ENCODE measurements at regions not wholly inside any gene's neighbourhood (a gene's known extent, or its start where the extent isn't known, plus 50 kb on each side); places are given as distances from the start of the nearest gene placed in this dataset.
A peak's percentile ranks its signal among the peaks of the same experiment; 100 is the strongest.

DNA sequence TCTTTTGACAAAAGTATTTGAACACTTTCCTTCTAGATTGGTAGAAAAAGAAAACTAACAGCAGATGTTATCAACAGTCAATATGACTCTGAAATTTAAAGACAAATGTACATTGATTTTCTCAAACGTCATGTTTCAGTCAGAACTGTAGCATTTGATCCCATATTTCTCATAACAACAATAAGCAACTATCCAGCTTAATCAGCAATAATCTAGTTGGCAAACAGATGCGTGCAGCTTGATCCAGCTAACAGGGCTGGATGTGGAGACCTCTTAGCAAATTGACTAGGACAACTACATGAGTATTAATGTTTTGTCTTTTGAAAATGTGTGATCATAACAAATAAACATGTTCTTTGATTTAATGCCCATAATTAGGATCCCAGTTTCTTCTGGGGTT lies 94.0 kb upstream of the STT3B start:
- DNase-seq (ENCODE audit: low read depth in 2 of 3, low spot score in 2 of 3) = no peak

DNA sequence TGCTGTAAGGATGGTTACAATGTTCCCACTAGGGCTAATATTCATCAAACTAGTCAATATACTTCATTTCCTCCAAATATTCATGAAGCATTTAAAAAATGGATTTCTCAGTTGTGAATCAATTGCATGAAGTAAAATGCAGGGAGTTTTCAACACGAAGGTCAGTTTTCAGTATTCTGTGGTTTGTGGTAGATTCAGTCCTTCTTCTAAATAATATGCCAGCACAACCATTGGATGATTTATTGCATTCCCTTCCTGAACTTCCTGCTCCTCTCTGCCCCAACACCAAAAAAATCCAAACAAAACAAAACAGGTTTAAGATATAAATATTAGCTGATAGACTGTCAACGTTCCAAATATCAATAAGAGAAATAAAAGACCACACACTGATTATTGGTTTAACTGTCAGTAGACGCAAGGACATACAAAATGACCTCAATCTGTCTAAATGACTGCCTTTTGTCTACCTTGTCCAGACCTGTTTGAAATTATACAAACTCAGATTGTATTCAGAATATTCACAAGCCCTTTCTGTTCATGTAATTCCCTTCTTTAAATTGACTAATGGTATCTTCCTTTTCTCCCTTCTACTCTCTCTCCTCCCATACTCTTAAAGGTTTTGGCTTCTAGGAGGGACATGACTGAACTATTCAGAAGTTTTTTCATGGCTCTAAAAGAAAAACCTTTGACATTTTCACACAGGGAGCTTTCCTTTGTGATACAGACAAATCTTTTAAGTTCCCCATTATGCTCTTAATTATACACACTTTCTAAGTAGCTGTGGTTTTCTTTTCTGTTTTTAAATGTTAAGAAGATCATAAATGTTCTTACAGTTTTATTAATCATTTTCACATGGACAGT lies 92.6 kb upstream of the STT3B start:
- peak in 1 of 3 donors; percentile 45 for DNase-seq (ENCODE audit: low read depth in 2 of 3, low spot score in 2 of 3)

GRCh38 chr3:31440878-31441277 lies 91.8 kb upstream of the STT3B start:
- no peak for DNase-seq (ENCODE audit: low read depth in 2 of 3, low spot score in 2 of 3)

GRCh38 chr3:31442755-31443154 lies 90.0 kb upstream of the STT3B start:
- no peak for DNase-seq (ENCODE audit: low read depth in 2 of 3, low spot score in 2 of 3)

- DNase-seq (ENCODE audit: low read depth in 2 of 3, low spot score in 2 of 3) = no peak
Observed at GRCh38 chr3:31444220-31445142, 88.2 kb upstream of the STT3B start.

DNA sequence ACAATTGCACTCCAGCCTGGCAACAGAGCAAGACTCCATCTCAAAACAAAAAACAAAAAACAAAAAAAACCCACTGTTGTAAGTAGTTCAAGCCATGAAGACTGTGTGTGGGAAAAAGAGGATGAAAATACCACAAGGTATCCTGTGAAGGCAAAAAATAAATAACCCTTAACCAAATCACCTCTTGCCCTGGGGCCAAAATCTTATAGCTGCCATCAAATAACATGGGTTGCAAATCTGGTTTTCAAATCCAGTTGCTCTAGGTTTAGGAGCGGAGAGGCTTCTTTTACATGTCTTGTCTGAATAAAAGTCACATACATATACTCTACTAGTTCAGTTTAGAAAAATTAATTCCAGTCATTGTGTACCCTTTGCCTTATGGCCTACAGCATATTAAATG lies 87.0 kb upstream of the STT3B start:
- DNase-seq (ENCODE audit: low read depth in 2 of 3, low spot score in 2 of 3) = no peak

DNA sequence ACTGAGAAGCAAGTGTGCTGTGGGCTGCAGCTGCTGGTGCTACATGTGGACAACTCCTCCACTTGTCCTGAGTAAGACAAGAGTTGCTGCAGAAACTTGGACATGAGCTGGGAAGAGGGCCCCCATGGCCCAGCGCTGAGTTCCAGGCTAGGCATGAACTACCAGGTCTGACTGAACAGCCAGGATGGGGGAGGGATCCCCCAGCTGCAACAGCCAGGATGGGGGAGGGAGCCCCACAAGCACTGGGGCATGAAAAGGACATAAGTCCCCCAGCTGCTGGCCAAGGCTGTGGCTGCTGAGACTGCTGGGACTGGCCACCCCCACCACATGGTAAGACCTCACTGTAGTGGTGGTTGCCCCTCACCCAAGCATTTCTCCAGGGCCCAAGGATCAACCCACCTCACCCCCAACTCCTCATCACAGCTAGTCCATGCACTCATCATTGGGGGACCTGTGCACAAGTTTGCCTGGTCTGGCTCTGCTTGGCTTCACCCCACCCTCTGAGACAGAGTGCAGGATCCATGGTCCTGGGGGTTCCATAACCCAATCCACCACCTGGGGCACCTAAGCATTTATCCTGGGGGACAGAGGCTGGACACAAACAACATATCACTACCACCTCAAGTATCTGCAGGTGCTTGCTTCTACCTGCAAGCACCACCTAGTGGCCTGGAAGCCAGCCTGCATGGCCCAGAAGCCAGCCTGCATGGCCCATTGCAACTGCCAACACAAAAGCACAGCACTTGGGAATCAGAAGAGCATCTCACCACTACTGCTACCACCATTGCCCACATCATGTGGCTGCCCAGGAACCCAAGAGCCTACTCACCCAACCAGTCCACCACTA lies 84.5 kb upstream of the STT3B start:
- DNase-seq (ENCODE audit: low read depth in 2 of 3, low spot score in 2 of 3) = no peak

DNA sequence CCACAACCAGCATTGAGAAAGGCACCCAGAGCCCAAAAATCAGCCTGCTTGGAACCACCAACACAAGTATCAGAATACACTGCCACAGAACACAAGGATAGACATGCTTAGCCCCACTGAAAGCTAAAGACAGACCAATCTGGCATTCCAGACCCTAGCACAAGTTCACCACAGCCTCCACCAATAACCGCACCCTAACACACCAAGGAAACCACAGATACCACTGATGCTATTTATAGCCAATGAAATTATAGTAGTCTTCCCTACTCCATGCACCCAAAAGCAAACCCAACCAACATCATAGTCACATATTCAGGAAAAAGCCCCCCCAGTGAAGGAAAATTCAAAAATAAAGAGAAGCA lies 83.9 kb upstream of the STT3B start:
- DNase-seq (ENCODE audit: low read depth in 2 of 3, low spot score in 2 of 3) = no peak

DNA sequence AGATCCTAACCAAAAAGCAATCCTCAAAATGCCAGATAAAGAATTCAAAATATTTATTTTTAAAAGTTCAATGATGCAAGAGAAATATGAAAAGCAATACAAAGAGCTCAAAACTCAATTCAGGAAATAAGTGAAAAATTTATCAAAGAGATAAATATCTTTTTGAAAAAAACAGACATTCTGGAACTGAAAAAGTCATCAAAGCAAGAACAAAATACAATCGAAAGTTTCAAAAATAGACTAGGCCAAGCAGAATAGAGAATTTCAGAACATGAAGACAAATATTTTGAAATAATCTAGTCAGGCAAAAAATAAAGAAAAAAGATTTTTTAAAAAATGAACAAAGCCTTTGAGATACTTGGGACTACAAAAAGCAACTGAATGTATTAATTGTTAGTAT lies 83.4 kb upstream of the STT3B start:
- DNase-seq (ENCODE audit: low read depth in 2 of 3, low spot score in 2 of 3) = no peak

DNA sequence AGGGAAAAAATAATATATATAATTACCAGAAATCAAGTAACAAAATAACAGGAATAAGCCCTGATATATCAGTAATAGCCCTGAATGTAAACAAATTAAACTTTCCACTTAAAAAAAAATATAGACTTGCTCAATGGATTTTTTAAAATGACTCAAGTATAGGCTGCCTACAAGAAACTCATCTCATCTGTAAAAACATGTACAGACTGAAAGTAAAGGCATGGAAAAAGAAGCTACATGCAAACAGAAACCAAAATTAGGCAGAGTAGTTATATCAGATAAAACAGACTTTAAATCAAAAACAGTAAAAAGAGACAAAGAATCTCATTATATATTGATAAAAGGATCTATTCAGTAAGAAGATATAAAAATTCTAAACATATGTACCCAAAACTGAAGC lies 82.4 kb upstream of the STT3B start:
- no peak for DNase-seq (ENCODE audit: low read depth in 2 of 3, low spot score in 2 of 3)

GRCh38 chr3:31452495-31453106 lies 80.1 kb upstream of the STT3B start:
- DNase-seq (ENCODE audit: low read depth in 2 of 3, low spot score in 2 of 3) = no peak

DNA sequence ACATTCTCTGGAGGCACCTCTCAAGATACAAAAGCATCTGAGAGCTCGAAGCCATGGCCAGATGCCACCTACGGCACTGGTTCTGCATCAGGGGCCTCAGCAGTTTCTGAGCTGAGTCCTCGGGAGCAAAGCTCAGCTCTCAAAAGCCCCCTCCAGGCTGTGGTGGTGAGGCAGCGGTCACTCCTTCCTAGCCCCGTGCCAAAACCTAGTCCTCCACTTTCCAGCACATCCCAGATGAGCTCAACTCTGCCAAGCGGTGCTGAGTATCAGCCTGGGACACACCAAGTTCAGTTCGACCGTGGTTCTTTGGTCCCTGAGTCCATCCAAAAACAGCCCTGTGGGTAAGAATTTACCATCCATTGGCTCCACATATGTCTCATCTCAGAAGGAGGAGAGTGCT lies 79.3 kb upstream of the STT3B start:
- no peak for DNase-seq (ENCODE audit: low read depth in 2 of 3, low spot score in 2 of 3)

GRCh38 chr3:31455524-31455923 lies 77.2 kb upstream of the STT3B start:
- DNase-seq (ENCODE audit: low read depth in 2 of 3, low spot score in 2 of 3) = no peak

- DNase-seq (ENCODE audit: low read depth in 2 of 3, low spot score in 2 of 3) = peak in 1 of 3 donors; percentile 38
Observed at GRCh38 chr3:31456373-31456772, 76.4 kb upstream of the STT3B start.

- peak in 1 of 3 donors; percentile 4 for DNase-seq (ENCODE audit: low read depth in 2 of 3, low spot score in 2 of 3)
Observed at GRCh38 chr3:31461426-31461825, 71.3 kb upstream of the STT3B start.

- peak; percentile 45 to 99 (median 94) for DNase-seq (ENCODE audit: low read depth in 2 of 3, low spot score in 2 of 3)
Observed at GRCh38 chr3:31462050-31462569, 70.6 kb upstream of the STT3B start.

DNA sequence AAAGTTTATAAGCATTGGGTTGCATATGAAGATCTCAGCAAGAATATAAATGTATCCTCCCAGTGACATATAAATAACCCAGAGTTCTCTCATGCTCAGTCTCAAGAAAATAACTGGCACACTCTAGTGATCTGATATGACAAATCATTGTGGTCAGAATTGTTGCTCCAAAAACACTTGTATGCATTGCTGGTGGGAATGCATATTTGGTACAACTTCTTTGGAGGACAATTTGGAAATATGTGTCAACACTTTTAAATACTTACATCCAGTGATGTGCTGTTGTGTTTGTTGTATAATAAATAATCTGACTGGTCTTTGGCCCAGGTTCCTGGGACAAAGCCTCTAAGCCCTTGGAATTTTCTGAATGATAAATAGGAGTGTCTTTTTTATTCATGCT lies 66.7 kb upstream of the STT3B start:
- peak in 1 of 3 donors; percentile 49 for DNase-seq (ENCODE audit: low read depth in 2 of 3, low spot score in 2 of 3)

GRCh38 chr3:31466866-31467265 lies 65.9 kb upstream of the STT3B start:
- no peak for DNase-seq (ENCODE audit: low read depth in 2 of 3, low spot score in 2 of 3)

GRCh38 chr3:31468433-31468832 lies 64.3 kb upstream of the STT3B start:
- DNase-seq (ENCODE audit: low read depth in 2 of 3, low spot score in 2 of 3) = no peak

DNA sequence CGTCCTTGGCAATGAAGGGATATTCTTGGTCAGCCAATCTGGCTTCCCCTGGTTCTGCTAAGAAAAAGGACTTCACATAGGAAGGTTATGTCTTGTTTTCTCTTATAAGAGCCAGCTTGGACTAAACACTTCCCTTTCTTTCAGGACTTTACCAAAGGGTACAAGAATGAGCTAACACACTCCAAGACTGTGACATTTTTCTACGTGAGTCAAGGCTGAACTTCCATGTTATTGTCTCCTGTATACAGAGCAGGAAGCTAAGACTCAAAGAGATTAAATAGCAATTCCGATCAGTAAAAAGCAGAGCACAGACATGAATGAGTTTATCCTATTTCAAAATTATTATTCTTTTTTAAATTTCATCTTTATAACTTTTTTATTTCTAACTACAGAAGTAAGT lies 63.3 kb upstream of the STT3B start:
- DNase-seq (ENCODE audit: low read depth in 2 of 3, low spot score in 2 of 3) = no peak

Measured in hematopoietic multipotent progenitor cell (in vitro differentiated cells).